Activated CD4-positive, alpha-beta T cell treated with anti-CD3 and anti-CD28 coated beads, Interleukin-2, amount 10 ng/mL, durations not matched to agents 24 days and 14 days (primary cell): ENCODE measurements at regions not wholly inside any gene's neighbourhood (a gene's known extent, or its start where the extent isn't known, plus 50 kb on each side); places are given as distances from the start of the nearest gene placed in this dataset.

ENCODE experiments used
- DNase-seq: peaks from one replicate; pipeline ENCODE4 v3.0.0; 2022
- H3K27ac Mint-ChIP-seq: one replicate; pipeline ENCODE4 v1.8.0; 2022; ENCODE audit warnings: mild to moderate bottlenecking, mixed read lengths
- H3K27me3 Mint-ChIP-seq: one replicate; pipeline ENCODE4 v1.8.0; 2022; ENCODE audit warnings: mixed read lengths
- H3K36me3 Mint-ChIP-seq: one replicate; pipeline ENCODE4 v1.8.0; 2022; ENCODE audit warnings: low read depth, mild to moderate bottlenecking, mixed read lengths
- H3K4me1 Mint-ChIP-seq: one replicate; pipeline ENCODE4 v1.8.0; 2021; ENCODE audit warnings: mixed read lengths
- H3K4me3 Mint-ChIP-seq: one replicate; pipeline ENCODE4 v1.8.0; 2022; ENCODE audit warnings: mild to moderate bottlenecking, moderate library complexity, mixed read lengths
- H3K9me3 Mint-ChIP-seq: one replicate; pipeline ENCODE4 v1.8.0; 2021; ENCODE audit warnings: mixed read lengths
- intact Hi-C: fragments of 100-400 bp; cut with micrococcal nuclease; formaldehyde crosslinking; loops from one replicate; pipeline ENCODE4 v1.15.1; 2023

DNA sequence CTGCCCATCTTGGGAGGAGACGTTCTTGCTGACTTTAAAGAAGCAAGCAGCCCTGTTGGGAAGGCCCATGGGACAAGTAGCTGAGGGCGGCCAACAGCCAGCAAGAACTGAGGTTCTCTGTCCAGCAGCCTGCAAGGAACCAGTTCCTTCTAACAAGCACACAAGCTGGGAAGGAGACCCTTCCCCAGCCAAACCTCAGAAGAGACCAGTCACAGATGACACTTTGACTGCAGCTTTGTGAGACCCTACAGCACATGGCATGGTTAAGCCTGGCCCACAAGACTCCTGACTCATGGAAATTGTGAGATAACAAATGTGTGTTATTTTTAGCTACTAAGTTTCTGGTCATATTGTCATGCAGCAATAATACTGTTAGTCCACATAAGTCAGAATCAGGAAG lies 99.9 kb downstream of the PRLHR start:
- Mint-ChIP-seq H3K27me3 (peaks cover 2% of the 10 kb centered on the region), H3K9me3 (peaks cover 5% of the 10 kb centered on the region), H3K27ac (no peak overlapping the region), H3K36me3 (no peaks in the 10 kb centered on the region), H3K4me1 (peaks cover 2% of the 10 kb centered on the region), H3K4me3 (no peak overlapping the region)
- intact Hi-C loops = no loop called here
- DNase-seq = no peak

DNA sequence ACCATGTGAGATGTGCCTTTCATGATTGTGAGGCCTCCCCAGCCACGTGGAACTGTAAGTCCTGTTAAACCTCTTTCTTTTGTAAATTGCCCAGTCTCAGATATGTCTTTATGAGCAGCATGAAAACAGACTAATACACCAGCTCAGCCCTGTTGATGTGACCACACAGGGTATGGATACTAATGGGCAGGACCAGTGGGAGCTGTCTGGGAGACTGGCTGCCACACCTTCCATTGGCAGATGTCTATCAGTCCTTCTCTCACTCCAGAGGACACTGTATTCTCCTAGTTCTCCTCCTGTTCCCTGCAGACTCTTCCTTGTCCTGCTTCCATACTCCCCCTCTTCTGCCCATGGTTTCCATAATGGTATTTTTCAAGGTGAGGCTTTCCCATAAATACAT lies 104.4 kb downstream of the PRLHR start:
- no peak for DNase-seq
- Mint-ChIP-seq H3K36me3 (no peaks in the 10 kb centered on the region), H3K27ac (no peak overlapping the region), H3K4me1 (peaks cover 2% of the 10 kb centered on the region), H3K9me3 (peaks cover 9% of the 10 kb centered on the region), H3K4me3 (no peak overlapping the region), H3K27me3 (peaks cover 2% of the 10 kb centered on the region)
- intact Hi-C loops = no loop called here

GRCh38 chr10:118488710-118489497 lies 106.5 kb downstream of the PRLHR start:
- Mint-ChIP-seq H3K4me1 (no peaks in the 10 kb centered on the region), H3K36me3 (no peaks in the 10 kb centered on the region), H3K27me3 (peaks cover 3% of the 10 kb centered on the region), H3K4me3 (no peak overlapping the region), H3K9me3 (peaks cover 9% of the 10 kb centered on the region), H3K27ac (no peak overlapping the region)
- DNase-seq = no peak
- intact Hi-C loops = no loop called here

GRCh38 chr10:118485641-118486040 lies 109.8 kb downstream of the PRLHR start:
- H3K36me3 Mint-ChIP-seq = no peaks in the 10 kb centered on the region
- no peak for DNase-seq
- H3K4me3 Mint-ChIP-seq = no peak overlapping the region
- no peak overlapping the region for H3K27ac Mint-ChIP-seq
- intact Hi-C loops = no loop called here
- no peaks in the 10 kb centered on the region for H3K4me1 Mint-ChIP-seq
- peaks cover 3% of the 10 kb centered on the region for H3K27me3 Mint-ChIP-seq
- peaks cover 4% of the 10 kb centered on the region for H3K9me3 Mint-ChIP-seq

- Mint-ChIP-seq H3K4me1 (no peaks in the 10 kb centered on the region), H3K36me3 (no peaks in the 10 kb centered on the region), H3K27ac (no peak overlapping the region), H3K4me3 (no peak overlapping the region), H3K27me3 (peaks cover 6% of the 10 kb centered on the region), H3K9me3 (peaks cover 4% of the 10 kb centered on the region)
- no peak for DNase-seq
- intact Hi-C loops = no loop called here
Measured at GRCh38 chr10:118484152-118484871, 111.1 kb downstream of the PRLHR start.

DNA sequence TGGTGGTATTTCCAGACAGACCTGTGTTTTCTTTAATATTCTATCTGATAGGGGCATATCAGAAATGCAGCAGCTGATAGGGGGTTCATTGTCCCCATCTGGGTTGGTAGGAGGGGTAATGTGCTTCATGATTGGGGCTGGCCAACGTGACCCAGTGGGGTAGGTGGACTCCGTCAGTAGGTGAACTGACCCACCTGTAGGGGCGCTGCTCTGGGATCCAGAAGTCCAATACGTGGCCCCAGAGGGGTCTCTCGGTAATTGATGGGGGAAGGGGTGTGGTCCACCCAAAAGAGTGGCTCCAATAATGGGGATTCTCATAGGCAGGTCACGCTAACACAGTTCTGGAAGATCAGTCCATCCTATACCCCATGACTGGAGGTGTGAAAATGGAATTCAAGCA lies 112.0 kb downstream of the PRLHR start:
- Mint-ChIP-seq H3K4me1 (no peaks in the 10 kb centered on the region), H3K36me3 (no peaks in the 10 kb centered on the region), H3K27ac (no peak overlapping the region), H3K27me3 (peaks cover 6% of the 10 kb centered on the region), H3K4me3 (no peak overlapping the region), H3K9me3 (peaks cover 4% of the 10 kb centered on the region)
- no peak for DNase-seq
- intact Hi-C loops = no loop called here

DNA sequence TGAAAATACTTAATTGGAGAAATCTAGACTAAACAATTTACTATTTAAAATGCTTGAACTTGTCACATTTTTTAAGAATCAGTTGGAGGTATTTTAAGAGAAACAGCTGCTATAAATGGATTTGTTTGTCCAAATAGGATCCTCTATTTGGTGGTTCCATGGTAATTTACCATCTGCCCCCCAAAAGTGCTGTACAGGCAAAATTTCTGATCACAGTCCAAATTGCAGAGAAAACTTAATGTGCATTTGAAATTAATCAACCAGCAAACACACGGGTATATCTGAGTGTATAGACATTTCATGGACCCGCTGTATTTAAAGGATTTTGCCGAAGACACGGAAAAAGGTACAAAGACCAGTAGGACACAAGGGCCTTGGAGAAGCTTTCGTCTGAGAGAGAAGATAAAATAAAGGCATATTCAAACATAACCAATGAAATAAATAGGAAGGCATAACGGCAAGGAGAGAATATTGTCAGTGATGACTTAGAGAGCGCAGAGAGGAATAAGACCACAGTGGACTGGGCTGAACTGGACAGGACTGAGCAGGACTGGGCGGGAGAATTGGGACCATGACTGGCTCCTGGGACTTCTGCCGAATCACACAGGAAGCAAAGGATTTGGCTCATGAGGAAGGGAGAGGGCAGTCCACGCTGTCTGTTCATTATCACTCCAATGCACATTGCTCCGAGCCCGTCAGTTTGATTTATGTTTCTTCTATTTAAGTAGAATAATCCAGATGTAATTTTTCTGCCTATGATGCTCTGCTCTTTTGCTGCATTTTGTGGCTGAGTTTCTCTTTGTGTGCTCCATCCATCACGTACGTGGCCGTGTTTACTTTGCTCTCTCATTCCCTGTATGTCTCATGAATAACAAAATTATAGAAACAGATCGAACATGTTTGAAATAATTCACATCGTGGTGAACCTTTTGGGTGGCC lies 112.8 kb downstream of the PRLHR start:
- Mint-ChIP-seq H3K27me3 (peaks cover 11% of the 10 kb centered on the region), H3K27ac (no peak overlapping the region), H3K9me3 (peaks cover 4% of the 10 kb centered on the region), H3K4me1 (no peaks in the 10 kb centered on the region), H3K36me3 (no peaks in the 10 kb centered on the region), H3K4me3 (no peak overlapping the region)
- intact Hi-C loops = no loop called here
- no peak for DNase-seq

GRCh38 chr10:118481871-118482270 lies 113.6 kb downstream of the PRLHR start:
- no peak for DNase-seq
- intact Hi-C loops = no loop called here
- Mint-ChIP-seq H3K4me1 (no peaks in the 10 kb centered on the region), H3K27ac (no peak overlapping the region), H3K27me3 (peaks cover 14% of the 10 kb centered on the region), H3K4me3 (no peak overlapping the region), H3K9me3 (peaks cover 4% of the 10 kb centered on the region), H3K36me3 (no peaks in the 10 kb centered on the region)

GRCh38 chr10:118475214-118475613 lies 120.2 kb downstream of the PRLHR start:
- no peak overlapping the region for H3K27ac Mint-ChIP-seq
- intact Hi-C loops = no loop called here
- H3K4me1 Mint-ChIP-seq = no peaks in the 10 kb centered on the region
- H3K4me3 Mint-ChIP-seq = no peak overlapping the region
- peaks cover 4% of the 10 kb centered on the region for H3K9me3 Mint-ChIP-seq
- no peak for DNase-seq
- peaks cover 26% of the 10 kb centered on the region for H3K27me3 Mint-ChIP-seq
- H3K36me3 Mint-ChIP-seq = no peaks in the 10 kb centered on the region

DNA sequence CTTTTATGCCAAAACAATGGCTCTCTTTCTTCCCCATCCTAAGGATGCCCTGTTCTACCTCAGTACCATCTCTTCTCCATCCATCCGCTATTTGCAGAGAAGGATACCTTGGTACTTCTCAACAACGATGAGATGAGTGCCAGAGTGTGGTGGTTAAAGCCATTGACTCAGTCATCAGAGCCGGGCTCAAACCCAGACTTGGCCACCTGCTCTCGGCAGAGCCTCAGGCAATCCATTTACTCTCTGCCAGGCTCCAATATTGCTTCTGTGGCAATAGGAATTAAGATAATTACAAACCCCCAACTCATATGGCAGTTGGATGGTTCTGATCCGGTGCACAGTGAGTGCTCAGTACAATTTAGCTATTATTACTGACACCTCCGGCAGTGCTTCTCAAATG lies 121.3 kb downstream of the PRLHR start:
- intact Hi-C loops = no loop called here
- no peak for DNase-seq
- Mint-ChIP-seq H3K4me3 (no peak overlapping the region), H3K9me3 (no peaks in the 10 kb centered on the region), H3K36me3 (no peaks in the 10 kb centered on the region), H3K27me3 (peaks cover 23% of the 10 kb centered on the region), H3K27ac (no peak overlapping the region), H3K4me1 (no peaks in the 10 kb centered on the region)

- intact Hi-C loops = no loop called here
- H3K4me3 Mint-ChIP-seq = no peak overlapping the region
- H3K27me3 Mint-ChIP-seq = peaks cover 26% of the 10 kb centered on the region
- DNase-seq = no peak
- H3K27ac Mint-ChIP-seq = no peak overlapping the region
- H3K36me3 Mint-ChIP-seq = no peaks in the 10 kb centered on the region
- H3K9me3 Mint-ChIP-seq = no peaks in the 10 kb centered on the region
- no peaks in the 10 kb centered on the region for H3K4me1 Mint-ChIP-seq
Measured at GRCh38 chr10:118473305-118473960, 122.0 kb downstream of the PRLHR start.

DNA sequence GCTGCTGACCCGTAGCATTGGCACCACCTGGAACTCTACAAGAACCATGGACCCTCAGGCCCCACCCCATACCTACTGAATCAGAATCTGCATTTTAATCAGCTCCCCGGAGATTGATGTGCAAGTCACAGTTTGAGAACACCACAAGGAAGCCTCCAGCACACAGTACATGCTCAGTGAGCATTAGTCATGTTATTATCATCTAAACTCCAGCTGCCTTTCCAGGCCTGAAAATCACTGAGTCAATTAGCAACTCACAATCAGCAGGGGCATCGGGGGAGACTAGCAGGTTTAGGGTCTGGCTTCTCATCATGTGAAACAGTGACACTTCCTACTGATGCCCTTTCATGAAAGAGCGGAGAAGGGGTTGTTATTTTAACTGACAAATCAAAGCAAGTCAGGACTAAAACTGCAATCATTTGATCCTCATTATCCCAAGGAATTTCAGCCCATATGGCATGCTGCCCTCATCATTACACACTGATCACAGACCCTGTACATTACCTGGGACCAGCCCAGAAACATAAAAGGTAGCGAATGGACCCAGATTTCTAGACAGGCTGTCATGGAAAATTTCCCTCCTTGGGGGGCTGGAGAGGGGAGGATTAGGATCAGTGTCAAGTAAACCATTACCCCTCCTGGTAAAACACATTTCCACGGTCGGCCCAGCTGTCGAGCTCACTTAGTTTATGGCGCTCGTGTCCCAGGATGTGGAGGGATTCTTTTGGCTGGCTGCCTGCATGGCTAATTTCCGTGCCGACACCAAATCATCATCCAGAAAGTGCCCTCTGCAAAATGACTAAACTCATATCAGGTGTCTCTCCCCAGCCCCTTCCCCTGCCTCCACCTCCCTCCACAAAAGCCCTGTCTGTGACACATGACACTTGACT lies 122.8 kb downstream of the PRLHR start:
- intact Hi-C loops = no loop called here
- Mint-ChIP-seq H3K9me3 (no peaks in the 10 kb centered on the region), H3K27me3 (peaks cover 23% of the 10 kb centered on the region), H3K36me3 (no peaks in the 10 kb centered on the region), H3K4me3 (no peak overlapping the region), H3K27ac (no peak overlapping the region), H3K4me1 (no peaks in the 10 kb centered on the region)
- no peak for DNase-seq

GRCh38 chr10:118471863-118472262 lies 123.6 kb downstream of the PRLHR start:
- Mint-ChIP-seq H3K4me1 (no peaks in the 10 kb centered on the region), H3K27ac (no peak overlapping the region), H3K27me3 (peaks cover 20% of the 10 kb centered on the region), H3K4me3 (no peak overlapping the region), H3K9me3 (no peaks in the 10 kb centered on the region), H3K36me3 (no peaks in the 10 kb centered on the region)
- intact Hi-C loops = no loop called here
- no peak for DNase-seq
